VCaP (cell line): ENCODE measurements at regions not wholly inside any gene's neighbourhood (a gene's known extent, or its start where the extent isn't known, plus 50 kb on each side); places are given as distances from the start of the nearest gene placed in this dataset.
A peak's percentile ranks its signal among the peaks of the same experiment; 100 is the strongest.

Experiments used
- H3K27ac ChIP-seq: fragments of 450-650 bp; 2 replicates; pipeline ENCODE4 v1.5.1; 2017
- CTCF ChIP-seq: fragments of 450-650 bp; conservative IDR thresholded peaks from 2 replicates; pipeline ENCODE4 v1.5.1; 2017; ENCODE audit warnings: mild to moderate bottlenecking, moderate library complexity

GRCh38 chr2:134122610-134123009 is 131.3 kb upstream of the MGAT5 start:
- peak; percentile 32; the same call in 1 of the 2 replicates for TF ChIP-seq CTCF
- peak overlapping the region; percentile 95 for H3K27ac ChIP-seq

GRCh38 chr2:134123332-134123731 is 130.5 kb upstream of the MGAT5 start:
- no peak for TF ChIP-seq CTCF
- peak overlapping the region; percentile 95 for H3K27ac ChIP-seq

- H3K27ac ChIP-seq: peak overlapping the region; percentile 95
- TF ChIP-seq CTCF: no peak
Measured at GRCh38 chr2:134124047-134124753, 129.7 kb upstream of the MGAT5 start.

GRCh38 chr2:134127496-134127895 is 126.4 kb upstream of the MGAT5 start:
- H3K27ac ChIP-seq: no peak overlapping the region
- no peak for TF ChIP-seq CTCF

- no peak for TF ChIP-seq CTCF
- H3K27ac ChIP-seq: no peak overlapping the region
Measured at GRCh38 chr2:134128746-134129145, 125.1 kb upstream of the MGAT5 start.

- no peak overlapping the region for H3K27ac ChIP-seq
Measured at GRCh38 chr2:134129900-134130537, 123.9 kb upstream of the MGAT5 start.

More at GRCh38 chr2:134129900-134130537, 123.9 kb upstream of the MGAT5 start:
- TF ChIP-seq CTCF: no peak
